HFFc6 (cell line): ENCODE measurements at regions not wholly inside any gene's neighbourhood (a gene's known extent, or its start where the extent isn't known, plus 50 kb on each side); places are given as distances from the start of the nearest gene placed in this dataset.

Experiments
- DNase-seq: peaks from one replicate; pipeline ENCODE4 v3.0.0-alpha.2; 2018
- H3K27ac Mint-ChIP-seq: 2 replicates; pipeline ENCODE4 v1.8.0; 2020; ENCODE audit warnings: mild to moderate bottlenecking, mixed read lengths
- H3K27me3 Mint-ChIP-seq: 2 replicates; pipeline ENCODE4 v1.8.0; 2021; ENCODE audit warnings: mild to moderate bottlenecking, moderate library complexity, mixed read lengths; ENCODE audit not compliant: insufficient read depth
- H3K36me3 Mint-ChIP-seq: 2 replicates; pipeline ENCODE4 v1.8.0; 2021; ENCODE audit warnings: low read depth, mixed read lengths
- H3K4me1 Mint-ChIP-seq: 2 replicates; pipeline ENCODE4 v1.8.0; 2020; ENCODE audit warnings: low read depth, mixed read lengths
- H3K4me3 Mint-ChIP-seq: 2 replicates; pipeline ENCODE4 v1.8.0; 2020; ENCODE audit warnings: mild to moderate bottlenecking, moderate library complexity, mixed read lengths
- H3K9me3 Mint-ChIP-seq: 2 replicates; pipeline ENCODE4 v1.8.0; 2020; ENCODE audit warnings: mild to moderate bottlenecking, mixed read lengths
- CTCF ChIP-seq: fragments of 200-600 bp; sonication (generic); IDR thresholded peaks from 2 replicates; pipeline ENCODE4 v1.5.0; 2021; ENCODE audit warnings: antibody characterized with exemption, mild to moderate bottlenecking

GRCh38 chr1:116825720-116826438 lies 71.6 kb downstream of the CD2 start:
- Mint-ChIP-seq H3K27me3 (peaks cover 11% of the 10 kb centered on the region), H3K4me1 (peaks cover 7% of the 10 kb centered on the region; the same call in 1 of the 2 replicates), H3K36me3 (no peaks in the 10 kb centered on the region), H3K4me3 (no peak overlapping the region), H3K9me3 (no peaks in the 10 kb centered on the region), H3K27ac (no peak overlapping the region)
- DNase-seq, result no peak
- no peak for TF ChIP-seq CTCF

- no peak for TF ChIP-seq CTCF
- peaks cover 11% of the 10 kb centered on the region for H3K27me3 Mint-ChIP-seq
Measured at GRCh38 chr1:116826818-116827606, 72.8 kb downstream of the CD2 start.

GRCh38 chr1:116827607-116828105 lies 73.4 kb downstream of the CD2 start:
- DNase-seq, result no peak
- Mint-ChIP-seq H3K9me3 (no peaks in the 10 kb centered on the region), H3K36me3 (no peaks in the 10 kb centered on the region), H3K4me3 (no peak overlapping the region), H3K27me3 (peaks cover 14% of the 10 kb centered on the region), H3K4me1 (peaks cover 7% of the 10 kb centered on the region; the same call in 1 of the 2 replicates), H3K27ac (no peak overlapping the region)
- TF ChIP-seq CTCF, result no peak

More at GRCh38 chr1:116826818-116827606, 72.8 kb downstream of the CD2 start:
- Mint-ChIP-seq H3K4me3 (no peak overlapping the region), H3K27ac (no peak overlapping the region), H3K9me3 (no peaks in the 10 kb centered on the region), H3K36me3 (no peaks in the 10 kb centered on the region), H3K4me1 (peaks cover 7% of the 10 kb centered on the region; the same call in 1 of the 2 replicates)
- no peak for DNase-seq

- H3K9me3 Mint-ChIP-seq, result peaks cover 7% of the 10 kb centered on the region
- peaks cover 42% of the 10 kb centered on the region for H3K27me3 Mint-ChIP-seq
- no peak for TF ChIP-seq CTCF
- H3K4me3 Mint-ChIP-seq, result no peak overlapping the region
- DNase-seq, result no peak
- no peaks in the 10 kb centered on the region; the same call in 1 of the 2 replicates for H3K36me3 Mint-ChIP-seq
- H3K4me1 Mint-ChIP-seq, result peaks cover under 1% of the 10 kb centered on the region; the same call in 1 of the 2 replicates
- no peak overlapping the region for H3K27ac Mint-ChIP-seq
Measured at GRCh38 chr1:116832308-116832931, 77.3 kb upstream of the PTGFRN start.

GRCh38 chr1:116832932-116833578 lies 76.7 kb upstream of the PTGFRN start:
- no peak overlapping the region for H3K4me3 Mint-ChIP-seq
- peaks cover 43% of the 10 kb centered on the region for H3K27me3 Mint-ChIP-seq

More at GRCh38 chr1:116832932-116833578, 76.7 kb upstream of the PTGFRN start:
- DNase-seq, result no peak
- TF ChIP-seq CTCF, result no peak
- Mint-ChIP-seq H3K36me3 (no peaks in the 10 kb centered on the region; the same call in 1 of the 2 replicates), H3K27ac (no peak overlapping the region), H3K9me3 (peaks cover 7% of the 10 kb centered on the region), H3K4me1 (no peaks in the 10 kb centered on the region)
